ENCODE measurements at regions not wholly inside any gene's neighbourhood (a gene's known extent, or its start where the extent isn't known, plus 50 kb on each side); places are given as distances from the start of the nearest gene placed in this dataset.

DNA sequence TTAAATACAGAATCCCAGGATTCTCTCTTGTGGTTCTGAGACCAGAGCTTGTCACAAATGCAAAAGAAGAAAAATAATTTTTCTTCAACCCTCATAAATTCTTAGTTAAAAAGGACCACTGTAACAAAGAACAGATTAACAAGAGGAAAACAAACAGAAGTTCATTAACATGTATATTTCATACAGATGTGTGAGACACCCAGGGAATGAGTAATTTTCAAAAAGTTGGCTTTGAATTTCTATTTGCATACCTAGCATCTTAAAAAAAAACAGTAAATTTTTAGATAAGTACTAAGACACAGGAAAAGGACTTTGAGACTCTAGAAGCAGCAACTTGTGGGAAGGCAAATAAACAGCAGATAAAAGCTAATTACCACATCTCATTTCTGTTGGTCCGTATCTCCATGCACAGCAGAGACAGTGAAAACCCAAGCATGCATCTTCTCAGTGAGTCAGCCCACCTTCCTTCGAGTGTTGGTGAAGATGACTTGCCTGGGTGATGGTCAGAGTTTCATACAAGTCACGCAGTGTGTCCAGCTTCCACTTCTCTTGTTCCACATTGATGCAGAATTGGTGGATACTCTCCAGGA lies 399.9 kb upstream of the ADAMTS5 start:
- Histone ChIP-seq H3K27ac (ENCODE audit: low read length, poor library complexity, severe bottlenecking) (no peak overlapping the region), H2AFZ (ENCODE audit: low read depth, low read length) (no peak overlapping the region), H2BK120ac (ENCODE audit: low read depth, low read length) (no peak overlapping the region), H3K4ac (ENCODE audit: low read depth in 1 of 2, low read length in 2 of 2) (no peak overlapping the region), H3K4me1 (ENCODE audit: control insufficient read depth, insufficient read depth, low read depth, low read length) (peaks cover 2% of the 10 kb centered on the region), H2BK5ac (ENCODE audit: low read depth, low read length, poor library complexity, severe bottlenecking) (no peak overlapping the region), H2BK12ac (ENCODE audit: low read length in 2 of 2) (peak overlapping the region in 1 of 2 experiments; percentile 10), H3K36me3 (ENCODE audit: control insufficient read depth in 1 of 2, insufficient read depth in 2 of 2, low read depth in 1 of 2, low read length in 2 of 2) (no peaks in the 10 kb centered on the region), H3K4me3 (ENCODE audit: insufficient read depth in 1 of 2, low read depth in 1 of 2, low read length in 2 of 2) (no peak overlapping the region), H3K14ac (ENCODE audit: low read length in 2 of 2) (no peak overlapping the region), H2BK15ac (ENCODE audit: low read depth, poor library complexity, severe bottlenecking) (no peak overlapping the region), H3K18ac (ENCODE audit: low read depth in 1 of 2, low read length in 2 of 2) (peak overlapping the region in 1 of 2 experiments; percentile 21), H4K91ac (ENCODE audit: low read length) (no peak overlapping the region), H3K27me3 (ENCODE audit: control insufficient read depth in 1 of 2, insufficient read depth in 1 of 2, low read length in 2 of 2) (no peaks in the 10 kb centered on the region), H3K9me3 (ENCODE audit: control insufficient read depth, low read length) (no peaks in the 10 kb centered on the region), H2AK5ac (ENCODE audit: low read length, severe bottlenecking) (no peak overlapping the region), H3K4me2 (ENCODE audit: low read length, poor library complexity, severe bottlenecking) (no peak overlapping the region), H4K8ac (ENCODE audit: low read length) (peak overlapping the region; percentile 23), H3K9ac (ENCODE audit: low read length) (no peak overlapping the region), H3K79me1 (replicated peaks; ENCODE audit: low read length, poor library complexity, severe bottlenecking) (no peaks in the 10 kb centered on the region), H3K23ac (ENCODE audit: low read length in 2 of 2) (no peak overlapping the region)
- DNase-seq: peak; percentile 41
- WGBS: 83% methylated on average over 3 of the region's 3 CpGs

- Histone ChIP-seq H4K8ac (ENCODE audit: low read length) (no peak overlapping the region), H3K9ac (ENCODE audit: low read length) (no peak overlapping the region), H3K4ac (ENCODE audit: low read depth in 1 of 2, low read length in 2 of 2) (no peak overlapping the region), H3K4me1 (ENCODE audit: control insufficient read depth, insufficient read depth, low read depth, low read length) (peaks cover 2% of the 10 kb centered on the region), H3K27ac (ENCODE audit: low read length, poor library complexity, severe bottlenecking) (no peak overlapping the region), H2AFZ (ENCODE audit: low read depth, low read length) (no peak overlapping the region), H2BK120ac (ENCODE audit: low read depth, low read length) (no peak overlapping the region), H3K36me3 (ENCODE audit: control insufficient read depth in 1 of 2, insufficient read depth in 2 of 2, low read depth in 1 of 2, low read length in 2 of 2) (no peaks in the 10 kb centered on the region), H3K27me3 (ENCODE audit: control insufficient read depth in 1 of 2, insufficient read depth in 1 of 2, low read length in 2 of 2) (no peaks in the 10 kb centered on the region), H3K23ac (ENCODE audit: low read length in 2 of 2) (no peak overlapping the region), H2AK5ac (ENCODE audit: low read length, severe bottlenecking) (no peak overlapping the region), H4K91ac (ENCODE audit: low read length) (no peak overlapping the region), H3K18ac (ENCODE audit: low read depth in 1 of 2, low read length in 2 of 2) (no peak overlapping the region), H2BK12ac (ENCODE audit: low read length in 2 of 2) (no peak overlapping the region), H2BK5ac (ENCODE audit: low read depth, low read length, poor library complexity, severe bottlenecking) (no peak overlapping the region), H3K9me3 (ENCODE audit: control insufficient read depth, low read length) (no peaks in the 10 kb centered on the region), H2BK15ac (ENCODE audit: low read depth, poor library complexity, severe bottlenecking) (no peak overlapping the region), H3K79me1 (replicated peaks; ENCODE audit: low read length, poor library complexity, severe bottlenecking) (no peaks in the 10 kb centered on the region), H3K4me3 (ENCODE audit: insufficient read depth in 1 of 2, low read depth in 1 of 2, low read length in 2 of 2) (no peak overlapping the region), H3K4me2 (ENCODE audit: low read length, poor library complexity, severe bottlenecking) (no peak overlapping the region), H3K14ac (ENCODE audit: low read length in 2 of 2) (no peak overlapping the region)
- 93% methylated on average over 3 of the region's 4 CpGs for WGBS
- no peak for DNase-seq
Observed at GRCh38 chr21:27366036-27366435, 399.1 kb upstream of the ADAMTS5 start.

- Histone ChIP-seq H3K36me3 (ENCODE audit: control insufficient read depth in 1 of 2, insufficient read depth in 2 of 2, low read depth in 1 of 2, low read length in 2 of 2) (no peaks in the 10 kb centered on the region), H3K9me3 (ENCODE audit: control insufficient read depth, low read length) (no peaks in the 10 kb centered on the region), H2AK5ac (ENCODE audit: low read length, severe bottlenecking) (no peak overlapping the region), H3K4me2 (ENCODE audit: low read length, poor library complexity, severe bottlenecking) (no peak overlapping the region), H3K27me3 (ENCODE audit: control insufficient read depth in 1 of 2, insufficient read depth in 1 of 2, low read length in 2 of 2) (no peaks in the 10 kb centered on the region), H2BK12ac (ENCODE audit: low read length in 2 of 2) (peak overlapping the region in 1 of 2 experiments; percentile 86), H2BK15ac (ENCODE audit: low read depth, poor library complexity, severe bottlenecking) (no peak overlapping the region), H3K4me3 (ENCODE audit: insufficient read depth in 1 of 2, low read depth in 1 of 2, low read length in 2 of 2) (no peak overlapping the region), H3K14ac (ENCODE audit: low read length in 2 of 2) (no peak overlapping the region), H3K4ac (ENCODE audit: low read depth in 1 of 2, low read length in 2 of 2) (no peak overlapping the region), H3K27ac (ENCODE audit: low read length, poor library complexity, severe bottlenecking) (no peak overlapping the region), H2BK5ac (ENCODE audit: low read depth, low read length, poor library complexity, severe bottlenecking) (no peak overlapping the region), H4K8ac (ENCODE audit: low read length) (peak overlapping the region; percentile 79), H3K18ac (ENCODE audit: low read depth in 1 of 2, low read length in 2 of 2) (peak overlapping the region in 1 of 2 experiments; percentile 19), H2BK120ac (ENCODE audit: low read depth, low read length) (peak overlapping the region; percentile 27), H3K23ac (ENCODE audit: low read length in 2 of 2) (no peak overlapping the region), H3K4me1 (ENCODE audit: control insufficient read depth, insufficient read depth, low read depth, low read length) (peaks cover 2% of the 10 kb centered on the region), H3K9ac (ENCODE audit: low read length) (no peak overlapping the region), H4K91ac (ENCODE audit: low read length) (no peak overlapping the region), H2AFZ (ENCODE audit: low read depth, low read length) (no peak overlapping the region), H3K79me1 (replicated peaks; ENCODE audit: low read length, poor library complexity, severe bottlenecking) (no peaks in the 10 kb centered on the region)
- DNase-seq: no peak
Observed at GRCh38 chr21:27365394-27365793, 398.5 kb upstream of the ADAMTS5 start.

DNA sequence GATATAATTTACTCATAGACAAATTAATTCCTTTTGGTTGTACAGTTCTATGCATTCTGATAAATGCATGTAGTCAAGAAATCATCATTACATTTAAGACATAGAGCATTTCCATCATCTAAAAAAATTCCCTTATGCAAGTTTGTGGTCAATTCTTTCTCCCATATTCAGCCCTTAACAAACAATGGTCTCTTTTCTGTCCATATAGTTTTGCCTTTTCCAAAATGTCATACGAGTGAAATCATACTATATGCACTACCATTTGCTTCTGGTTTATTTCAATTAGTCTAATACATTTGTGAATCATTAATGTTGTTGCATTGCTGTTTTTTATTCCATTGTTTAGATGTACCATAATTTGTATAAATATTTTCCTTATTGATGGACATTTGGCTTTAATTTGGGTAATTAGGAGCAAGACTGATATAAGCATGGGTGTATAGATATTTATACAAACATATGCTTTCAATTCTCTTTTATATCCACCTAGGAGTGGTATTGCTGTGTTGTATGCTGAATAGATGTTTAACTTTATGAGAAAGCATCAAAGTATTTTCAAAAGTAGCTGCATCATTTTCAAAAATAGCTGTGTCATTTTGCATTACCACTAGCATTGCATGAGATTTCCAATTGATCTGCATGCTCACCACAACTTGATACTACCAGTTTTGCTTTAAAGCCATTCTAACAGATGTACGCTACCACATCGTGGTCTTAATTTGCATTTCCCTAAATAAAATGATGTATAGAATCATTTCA lies 397.0 kb upstream of the ADAMTS5 start:
- Histone ChIP-seq H2AFZ (ENCODE audit: low read depth, low read length) (no peak overlapping the region), H2BK120ac (ENCODE audit: low read depth, low read length) (no peak overlapping the region), H3K14ac (ENCODE audit: low read length in 2 of 2) (no peak overlapping the region), H4K8ac (ENCODE audit: low read length) (no peak overlapping the region), H3K27ac (ENCODE audit: low read length, poor library complexity, severe bottlenecking) (no peak overlapping the region), H3K36me3 (ENCODE audit: control insufficient read depth in 1 of 2, insufficient read depth in 2 of 2, low read depth in 1 of 2, low read length in 2 of 2) (no peaks in the 10 kb centered on the region), H3K4me2 (ENCODE audit: low read length, poor library complexity, severe bottlenecking) (no peak overlapping the region), H2BK5ac (ENCODE audit: low read depth, low read length, poor library complexity, severe bottlenecking) (no peak overlapping the region), H3K4me1 (ENCODE audit: control insufficient read depth, insufficient read depth, low read depth, low read length) (peaks cover 2% of the 10 kb centered on the region), H3K27me3 (ENCODE audit: control insufficient read depth in 1 of 2, insufficient read depth in 1 of 2, low read length in 2 of 2) (no peaks in the 10 kb centered on the region), H3K9me3 (ENCODE audit: control insufficient read depth, low read length) (no peaks in the 10 kb centered on the region), H3K18ac (ENCODE audit: low read depth in 1 of 2, low read length in 2 of 2) (no peak overlapping the region), H2AK5ac (ENCODE audit: low read length, severe bottlenecking) (no peak overlapping the region), H2BK12ac (ENCODE audit: low read length in 2 of 2) (no peak overlapping the region), H3K4me3 (ENCODE audit: insufficient read depth in 1 of 2, low read depth in 1 of 2, low read length in 2 of 2) (no peak overlapping the region), H3K79me1 (replicated peaks; ENCODE audit: low read length, poor library complexity, severe bottlenecking) (no peaks in the 10 kb centered on the region), H3K23ac (ENCODE audit: low read length in 2 of 2) (no peak overlapping the region), H4K91ac (ENCODE audit: low read length) (no peak overlapping the region), H3K4ac (ENCODE audit: low read depth in 1 of 2, low read length in 2 of 2) (no peak overlapping the region), H3K9ac (ENCODE audit: low read length) (no peak overlapping the region), H2BK15ac (ENCODE audit: low read depth, poor library complexity, severe bottlenecking) (no peak overlapping the region)
- no CpG with 5 or more reads among the region's 3 CpGs for WGBS
- no peak for DNase-seq
